Superior temporal gyrus (tissue), 1 donor: ENCODE measurements at regions not wholly inside any gene's neighbourhood (a gene's known extent, or its start where the extent isn't known, plus 50 kb on each side); places are given as distances from the start of the nearest gene placed in this dataset.
"Not testable (repeated sequence)": the region's sequence is repeated elsewhere in the genome, so short reads cannot be mapped to it uniquely, and the experiment has no call there.

Experiments used
- DNase-seq: peaks from one replicate; pipeline ENCODE4 v3.0.0-alpha.2; 2016; ENCODE audit errors: extremely low spot score

- not testable (repeated sequence) for DNase-seq
Measured at GRCh38 chr13:86253497-86253896, 454.3 kb upstream of the SLITRK6 start.

- DNase-seq: not testable (repeated sequence)
Measured at GRCh38 chr13:86255820-86256219, 456.6 kb upstream of the SLITRK6 start.

- DNase-seq: no peak
Measured at GRCh38 chr13:86269511-86269910, 470.3 kb upstream of the SLITRK6 start.

GRCh38 chr13:86282442-86282841 lies 483.2 kb upstream of the SLITRK6 start:
- DNase-seq: no peak

GRCh38 chr13:86283031-86283430 lies 483.8 kb upstream of the SLITRK6 start:
- DNase-seq: no peak

- no peak for DNase-seq
Measured at GRCh38 chr13:86298725-86299124, 499.5 kb upstream of the SLITRK6 start.

GRCh38 chr13:86299128-86299527 lies 499.9 kb upstream of the SLITRK6 start:
- DNase-seq: no peak

- DNase-seq: no peak
Measured at GRCh38 chr13:86309881-86310280, 510.7 kb upstream of the SLITRK6 start.

GRCh38 chr13:86313421-86313820 lies 514.2 kb upstream of the SLITRK6 start:
- peak; percentile 22 for DNase-seq

GRCh38 chr13:86318450-86318849 lies 519.2 kb upstream of the SLITRK6 start:
- no peak for DNase-seq

- no peak for DNase-seq
Measured at GRCh38 chr13:86324191-86324590, 525.0 kb upstream of the SLITRK6 start.

- no peak for DNase-seq
Measured at GRCh38 chr13:86355301-86355700, 556.1 kb upstream of the SLITRK6 start.

GRCh38 chr13:86357106-86357505 lies 557.9 kb upstream of the SLITRK6 start:
- DNase-seq: no peak

- DNase-seq: not testable (repeated sequence)
Measured at GRCh38 chr13:86363749-86364148, 564.5 kb upstream of the SLITRK6 start.

GRCh38 chr13:86368924-86369323 lies 569.7 kb upstream of the SLITRK6 start:
- DNase-seq: no peak

GRCh38 chr13:86377451-86377850 lies 578.2 kb upstream of the SLITRK6 start:
- DNase-seq: no peak

GRCh38 chr13:86378628-86379027 lies 579.4 kb upstream of the SLITRK6 start:
- DNase-seq: no peak

- DNase-seq: no peak
Measured at GRCh38 chr13:86383151-86383550, 583.9 kb upstream of the SLITRK6 start.

- no peak for DNase-seq
Measured at GRCh38 chr13:86383561-86383960, 584.3 kb upstream of the SLITRK6 start.

- DNase-seq: no peak
Measured at GRCh38 chr13:86397635-86398034, 598.4 kb upstream of the SLITRK6 start.

- DNase-seq: no peak
Measured at GRCh38 chr13:86399572-86399971, 600.4 kb upstream of the SLITRK6 start.

GRCh38 chr13:86402500-86402899 lies 603.3 kb upstream of the SLITRK6 start:
- no peak for DNase-seq

GRCh38 chr13:86403181-86403580 lies 604.0 kb upstream of the SLITRK6 start:
- peak; percentile 74 for DNase-seq

GRCh38 chr13:86409466-86410241 lies 610.4 kb upstream of the SLITRK6 start:
- no peak for DNase-seq
